OCI-LY1 (cell line): ENCODE measurements at regions not wholly inside any gene's neighbourhood (a gene's known extent, or its start where the extent isn't known, plus 50 kb on each side); places are given as distances from the start of the nearest gene placed in this dataset.

Experiments used
- EZH2 ChIP-seq: fragments of 200-600 bp; sonication (generic), shearing (Covaris generic); IDR thresholded peaks from 2 replicates; pipeline ENCODE4 v1.8.0; 2017; ENCODE audit warnings: borderline replicate concordance, mixed run types, mild to moderate bottlenecking, antibody characterized with exemption, low read length, moderate library complexity, mixed read lengths
- TF ChIP-seq, protein P1 (sequence below): fragments of 200-600 bp; sonication (generic), shearing (Covaris generic); IDR thresholded peaks from 2 replicates; pipeline ENCODE4 v1.5.1; 2017; ENCODE audit warnings: mild to moderate bottlenecking, antibody characterized with exemption, low read length, moderate library complexity, mixed read lengths

DNA sequence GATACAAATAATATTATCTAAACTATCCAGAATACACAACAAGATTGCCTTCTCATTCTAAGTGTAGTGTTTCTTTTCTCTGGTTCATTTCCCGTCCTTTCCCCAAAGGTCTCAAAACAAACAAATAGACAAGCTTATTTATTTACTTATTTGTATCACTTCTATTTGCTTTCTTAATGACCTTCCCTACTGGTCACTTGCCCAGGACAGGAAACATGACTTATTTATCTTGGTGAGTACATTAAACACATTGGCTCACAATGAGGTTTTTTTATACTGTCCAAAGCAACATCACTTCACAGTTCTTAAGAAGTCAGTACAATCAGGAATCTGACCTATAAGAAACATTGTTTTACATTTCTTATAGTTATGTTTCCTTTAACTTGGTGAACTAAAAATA, 123.3 kb upstream of the KYNU start:
- TF ChIP-seq EZH2: no peak
- TF ChIP-seq, protein P1, sequence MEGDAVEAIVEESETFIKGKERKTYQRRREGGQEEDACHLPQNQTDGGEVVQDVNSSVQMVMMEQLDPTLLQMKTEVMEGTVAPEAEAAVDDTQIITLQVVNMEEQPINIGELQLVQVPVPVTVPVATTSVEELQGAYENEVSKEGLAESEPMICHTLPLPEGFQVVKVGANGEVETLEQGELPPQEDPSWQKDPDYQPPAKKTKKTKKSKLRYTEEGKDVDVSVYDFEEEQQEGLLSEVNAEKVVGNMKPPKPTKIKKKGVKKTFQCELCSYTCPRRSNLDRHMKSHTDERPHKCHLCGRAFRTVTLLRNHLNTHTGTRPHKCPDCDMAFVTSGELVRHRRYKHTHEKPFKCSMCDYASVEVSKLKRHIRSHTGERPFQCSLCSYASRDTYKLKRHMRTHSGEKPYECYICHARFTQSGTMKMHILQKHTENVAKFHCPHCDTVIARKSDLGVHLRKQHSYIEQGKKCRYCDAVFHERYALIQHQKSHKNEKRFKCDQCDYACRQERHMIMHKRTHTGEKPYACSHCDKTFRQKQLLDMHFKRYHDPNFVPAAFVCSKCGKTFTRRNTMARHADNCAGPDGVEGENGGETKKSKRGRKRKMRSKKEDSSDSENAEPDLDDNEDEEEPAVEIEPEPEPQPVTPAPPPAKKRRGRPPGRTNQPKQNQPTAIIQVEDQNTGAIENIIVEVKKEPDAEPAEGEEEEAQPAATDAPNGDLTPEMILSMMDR: no peak
